GM12878 (cell line): ENCODE measurements at regions not wholly inside any gene's neighbourhood (a gene's known extent, or its start where the extent isn't known, plus 50 kb on each side); places are given as distances from the start of the nearest gene placed in this dataset.

Experiments
- BCL11A ChIP-seq: IDR thresholded peaks from 2 replicates; pipeline ENCODE4 v1.6.1; 2011; ENCODE audit warnings: low read depth, low read length
- BHLHE40 ChIP-seq, 2 experiments: fragments of 450-650 bp in 1 of 2; IDR thresholded peaks; 2 replicates each; pipeline ENCODE4 v1.6.1; 2011 to 2017; ENCODE audit warnings: low read depth in 2 of 2, borderline replicate concordance in 1 of 2, improper control_type of control experiment in 1 of 2, low read length in 1 of 2, mild to moderate bottlenecking in 1 of 2
- BMI1 ChIP-seq: fragments of 450-650 bp; IDR thresholded peaks from 2 replicates; pipeline ENCODE4 v1.6.1; 2016; ENCODE audit warnings: mild to moderate bottlenecking, moderate library complexity, borderline replicate concordance
- CBX3 ChIP-seq: fragments of 200-600 bp; sonication (generic); IDR thresholded peaks from 2 replicates; pipeline ENCODE4 v1.6.1; 2016; ENCODE audit warnings: low read depth, borderline replicate concordance
- CBX5 ChIP-seq: sonication (generic); IDR thresholded peaks from 2 replicates; pipeline ENCODE4 v1.6.1; 2016; ENCODE audit warnings: low read depth, moderate library complexity, mild to moderate bottlenecking, inconsistent platforms
- CEBPB ChIP-seq, 2 experiments: fragments of 150-350 bp in 1 of 2; IDR thresholded peaks; 2 replicates each; pipeline ENCODE4 v1.6.1; 2012 to 2014; ENCODE audit warnings: low read depth in 2 of 2, low read length in 2 of 2, borderline replicate concordance in 1 of 2, inconsistent platforms in 1 of 2
- CHD2 ChIP-seq: IDR thresholded peaks from 2 replicates; pipeline ENCODE4 v1.6.1; 2011; ENCODE audit warnings: low read depth, low read length, improper control_type of control experiment, borderline replicate concordance
- IKZF1 ChIP-seq: fragments of 450-650 bp; conservative IDR thresholded peaks from 2 replicates; pipeline ENCODE4 v1.6.1; 2017; ENCODE audit warnings: antibody characterized with exemption, mild to moderate bottlenecking
- MEF2B ChIP-seq: fragments of 450-650 bp; IDR thresholded peaks from 2 replicates; pipeline ENCODE4 v1.6.1; 2018; ENCODE audit warnings: mild to moderate bottlenecking, moderate library complexity; ENCODE audit not compliant: partially characterized antibody, poor library complexity, severe bottlenecking
- MTA2 ChIP-seq: fragments of 450-650 bp; IDR thresholded peaks from 2 replicates; pipeline ENCODE4 v1.6.1; 2016; ENCODE audit warnings: low read depth, mild to moderate bottlenecking, moderate library complexity
- NFXL1 ChIP-seq: fragments of 450-650 bp; IDR thresholded peaks from 2 replicates; pipeline ENCODE4 v1.6.1; 2017; ENCODE audit warnings: antibody characterized with exemption, mild to moderate bottlenecking, borderline replicate concordance
- NR2F1 ChIP-seq: fragments of 450-650 bp; conservative IDR thresholded peaks from 2 replicates; pipeline ENCODE4 v1.6.1; 2017; ENCODE audit warnings: mild to moderate bottlenecking
- PAX5 ChIP-seq: IDR thresholded peaks from 2 replicates; pipeline ENCODE4 v1.6.1; 2011; ENCODE audit warnings: low read depth, low read length, borderline replicate concordance
- RUNX3 ChIP-seq: IDR thresholded peaks from 2 replicates; pipeline ENCODE4 v1.6.1; 2012; ENCODE audit warnings: low read length, inconsistent platforms
- SIN3A ChIP-seq: IDR thresholded peaks from 2 replicates; pipeline ENCODE4 v1.6.1; 2012; ENCODE audit warnings: low read depth, low read length, improper control_type of control experiment
- SREBF2 ChIP-seq: IDR thresholded peaks from 2 replicates; pipeline ENCODE4 v1.6.1; 2012; ENCODE audit warnings: mild to moderate bottlenecking, low read length
- SRF ChIP-seq, 2 experiments: IDR thresholded peaks; 2 replicates each; pipeline ENCODE4 v1.6.1; 2011; ENCODE audit warnings: low read depth in 2 of 2, low read length in 2 of 2, mild to moderate bottlenecking in 1 of 2, moderate library complexity in 1 of 2
- ZSCAN29 ChIP-seq: fragments of 450-650 bp; IDR thresholded peaks from 2 replicates; pipeline ENCODE4 v1.6.1; 2017; ENCODE audit warnings: mild to moderate bottlenecking, moderate library complexity
- TF ChIP-seq, protein P1 (sequence below): fragments of 450-650 bp; IDR thresholded peaks from 2 replicates; pipeline ENCODE4 v1.6.1; 2018; ENCODE audit warnings: mild to moderate bottlenecking, low read depth, moderate library complexity; ENCODE audit not compliant: partially characterized antibody
- TF ChIP-seq, protein P2 (sequence below): fragments of 450-650 bp; IDR thresholded peaks from 2 replicates; pipeline ENCODE4 v1.6.1; 2017; ENCODE audit warnings: low read depth, mild to moderate bottlenecking, moderate library complexity
- TF ChIP-seq, protein P3 (sequence below): fragments of 450-650 bp; conservative IDR thresholded peaks from 2 replicates; pipeline ENCODE4 v1.6.1; 2017; ENCODE audit warnings: mild to moderate bottlenecking, moderate library complexity

DNA sequence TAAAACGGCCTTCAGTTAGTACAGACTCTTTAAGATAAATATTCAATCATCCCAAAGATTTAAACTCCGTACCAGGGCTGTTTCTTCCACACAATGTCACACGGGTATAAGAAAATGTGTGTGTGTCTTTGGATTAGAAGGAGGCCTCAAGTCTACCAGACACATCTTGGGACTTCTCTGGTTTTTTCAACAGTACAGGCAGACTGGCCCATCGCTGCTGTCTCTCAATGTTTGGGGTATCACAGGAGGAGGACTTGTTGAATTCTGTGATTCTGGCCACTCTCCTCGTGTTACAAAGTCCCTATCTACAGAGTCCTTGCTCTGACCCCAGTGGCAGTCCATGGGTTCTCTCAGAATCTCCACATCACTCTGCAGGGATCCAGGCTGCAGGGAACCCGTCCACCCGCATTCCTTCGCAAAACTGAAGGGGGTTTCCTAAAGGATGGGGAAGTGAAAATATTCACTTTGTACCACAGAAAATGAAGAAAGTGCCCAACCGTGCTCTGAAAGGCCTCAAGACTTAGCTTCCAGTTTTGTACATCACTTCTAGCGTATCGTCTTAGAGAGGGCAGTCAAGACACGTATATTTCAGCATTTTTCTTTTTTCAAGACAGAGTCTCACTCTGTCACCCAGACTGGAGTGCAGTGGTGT is 373.2 kb downstream of the NPIPA8 start (continued):
- TF ChIP-seq MEF2B (no peak), NFXL1 (no peak), BMI1 (no peak), SRF (IDR thresholded peaks at IDR 0.05; ENCODE audit: low read depth in 2 of 2, low read length in 2 of 2) (no peak), MTA2 (peak; percentile 28; the same call in 1 of the 2 replicates), RUNX3 (peak; percentile 62), SREBF2 (no peak), PAX5 (0 out of 2 replicates have a peak, but pooled peaks have one; percentile 55), ZSCAN29 (peak; percentile 56; the same call in 1 of the 2 replicates), CBX3 (no peak), IKZF1 (peak; percentile 75), NR2F1 (0 out of 2 replicates have a peak, but pooled peaks have one; percentile 20), SIN3A (no peak), BHLHE40 (IDR thresholded peaks at IDR 0.05; ENCODE audit: borderline replicate concordance in 1 of 2, low read depth in 2 of 2, low read length in 1 of 2) (0 out of 4 replicates have a peak, but pooled peaks of 1 of the 2 experiments have one; percentile 25), BCL11A (peak; percentile 44; the same call in 1 of the 2 replicates), CEBPB (IDR thresholded peaks at IDR 0.05; ENCODE audit: borderline replicate concordance in 1 of 2, low read depth in 2 of 2, low read length in 2 of 2) (no peak), CHD2 (no peak), CBX5 (peak; percentile 51; the same call in 1 of the 2 replicates)
- TF ChIP-seq, protein P1, sequence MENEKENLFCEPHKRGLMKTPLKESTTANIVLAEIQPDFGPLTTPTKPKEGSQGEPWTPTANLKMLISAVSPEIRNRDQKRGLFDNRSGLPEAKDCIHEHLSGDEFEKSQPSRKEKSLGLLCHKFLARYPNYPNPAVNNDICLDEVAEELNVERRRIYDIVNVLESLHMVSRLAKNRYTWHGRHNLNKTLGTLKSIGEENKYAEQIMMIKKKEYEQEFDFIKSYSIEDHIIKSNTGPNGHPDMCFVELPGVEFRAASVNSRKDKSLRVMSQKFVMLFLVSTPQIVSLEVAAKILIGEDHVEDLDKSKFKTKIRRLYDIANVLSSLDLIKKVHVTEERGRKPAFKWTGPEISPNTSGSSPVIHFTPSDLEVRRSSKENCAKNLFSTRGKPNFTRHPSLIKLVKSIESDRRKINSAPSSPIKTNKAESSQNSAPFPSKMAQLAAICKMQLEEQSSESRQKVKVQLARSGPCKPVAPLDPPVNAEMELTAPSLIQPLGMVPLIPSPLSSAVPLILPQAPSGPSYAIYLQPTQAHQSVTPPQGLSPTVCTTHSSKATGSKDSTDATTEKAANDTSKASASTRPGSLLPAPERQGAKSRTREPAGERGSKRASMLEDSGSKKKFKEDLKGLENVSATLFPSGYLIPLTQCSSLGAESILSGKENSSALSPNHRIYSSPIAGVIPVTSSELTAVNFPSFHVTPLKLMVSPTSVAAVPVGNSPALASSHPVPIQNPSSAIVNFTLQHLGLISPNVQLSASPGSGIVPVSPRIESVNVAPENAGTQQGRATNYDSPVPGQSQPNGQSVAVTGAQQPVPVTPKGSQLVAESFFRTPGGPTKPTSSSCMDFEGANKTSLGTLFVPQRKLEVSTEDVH, result no peak
- TF ChIP-seq, protein P2, sequence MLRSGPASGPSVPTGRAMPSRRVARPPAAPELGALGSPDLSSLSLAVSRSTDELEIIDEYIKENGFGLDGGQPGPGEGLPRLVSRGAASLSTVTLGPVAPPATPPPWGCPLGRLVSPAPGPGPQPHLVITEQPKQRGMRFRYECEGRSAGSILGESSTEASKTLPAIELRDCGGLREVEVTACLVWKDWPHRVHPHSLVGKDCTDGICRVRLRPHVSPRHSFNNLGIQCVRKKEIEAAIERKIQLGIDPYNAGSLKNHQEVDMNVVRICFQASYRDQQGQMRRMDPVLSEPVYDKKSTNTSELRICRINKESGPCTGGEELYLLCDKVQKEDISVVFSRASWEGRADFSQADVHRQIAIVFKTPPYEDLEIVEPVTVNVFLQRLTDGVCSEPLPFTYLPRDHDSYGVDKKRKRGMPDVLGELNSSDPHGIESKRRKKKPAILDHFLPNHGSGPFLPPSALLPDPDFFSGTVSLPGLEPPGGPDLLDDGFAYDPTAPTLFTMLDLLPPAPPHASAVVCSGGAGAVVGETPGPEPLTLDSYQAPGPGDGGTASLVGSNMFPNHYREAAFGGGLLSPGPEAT, result peak; percentile 89
- TF ChIP-seq, protein P3, sequence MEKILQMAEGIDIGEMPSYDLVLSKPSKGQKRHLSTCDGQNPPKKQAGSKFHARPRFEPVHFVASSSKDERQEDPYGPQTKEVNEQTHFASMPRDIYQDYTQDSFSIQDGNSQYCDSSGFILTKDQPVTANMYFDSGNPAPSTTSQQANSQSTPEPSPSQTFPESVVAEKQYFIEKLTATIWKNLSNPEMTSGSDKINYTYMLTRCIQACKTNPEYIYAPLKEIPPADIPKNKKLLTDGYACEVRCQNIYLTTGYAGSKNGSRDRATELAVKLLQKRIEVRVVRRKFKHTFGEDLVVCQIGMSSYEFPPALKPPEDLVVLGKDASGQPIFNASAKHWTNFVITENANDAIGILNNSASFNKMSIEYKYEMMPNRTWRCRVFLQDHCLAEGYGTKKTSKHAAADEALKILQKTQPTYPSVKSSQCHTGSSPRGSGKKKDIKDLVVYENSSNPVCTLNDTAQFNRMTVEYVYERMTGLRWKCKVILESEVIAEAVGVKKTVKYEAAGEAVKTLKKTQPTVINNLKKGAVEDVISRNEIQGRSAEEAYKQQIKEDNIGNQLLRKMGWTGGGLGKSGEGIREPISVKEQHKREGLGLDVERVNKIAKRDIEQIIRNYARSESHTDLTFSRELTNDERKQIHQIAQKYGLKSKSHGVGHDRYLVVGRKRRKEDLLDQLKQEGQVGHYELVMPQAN, result no peak
